GM15510 (cell line): ENCODE measurements at regions not wholly inside any gene's neighbourhood (a gene's known extent, or its start where the extent isn't known, plus 50 kb on each side); places are given as distances from the start of the nearest gene placed in this dataset.

Experiments
- POLR2A ChIP-seq: IDR thresholded peaks from 3 replicates; pipeline ENCODE4 v1.6.1; 2011; ENCODE audit warnings: borderline replicate concordance; ENCODE audit not compliant: insufficient read length; ENCODE audit errors: extremely low read depth

- TF ChIP-seq POLR2A: no peak
Observed at GRCh38 chr19:28543244-28543776, 669.6 kb downstream of the UQCRFS1 start.

DNA sequence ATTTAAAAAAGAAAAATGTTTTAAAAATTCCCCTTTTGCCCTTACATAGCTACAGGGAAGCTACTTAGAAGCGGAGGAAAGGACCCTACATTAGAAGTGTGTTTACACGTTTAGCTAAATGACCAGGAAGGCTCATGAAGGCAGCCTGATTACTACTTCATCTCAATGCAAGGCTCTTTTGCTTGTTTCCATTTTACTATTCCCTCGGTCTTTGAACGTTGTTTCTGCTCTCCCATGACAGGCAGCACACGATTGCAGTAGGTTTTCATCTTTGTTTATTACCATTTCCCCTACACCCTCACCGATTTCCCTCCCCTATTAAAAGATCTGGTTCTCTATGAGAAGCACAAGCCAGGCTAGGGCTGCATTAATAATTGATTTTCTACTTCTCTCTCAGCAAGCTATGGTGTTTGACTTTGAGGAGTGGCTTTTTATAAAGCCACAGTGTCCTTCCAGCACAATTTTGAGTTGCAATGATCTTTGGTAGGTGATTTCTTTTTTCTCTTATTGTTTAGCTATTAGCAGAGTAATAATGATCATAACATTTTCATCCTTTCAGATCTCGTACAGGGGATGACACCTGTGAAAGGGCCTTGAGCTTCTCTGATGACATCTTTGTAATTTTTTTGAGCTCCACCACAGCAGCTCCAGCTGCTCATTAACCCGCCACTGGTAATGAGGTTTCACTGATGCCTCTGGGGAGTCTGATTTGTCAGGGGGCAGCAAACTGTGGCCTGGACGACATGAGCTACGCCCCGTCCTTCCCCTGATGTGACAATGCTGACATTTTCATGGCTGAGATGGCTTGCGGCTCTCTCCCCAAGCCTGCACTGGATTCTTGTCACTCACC is 670.3 kb downstream of the UQCRFS1 start:
- TF ChIP-seq POLR2A: no peak

DNA sequence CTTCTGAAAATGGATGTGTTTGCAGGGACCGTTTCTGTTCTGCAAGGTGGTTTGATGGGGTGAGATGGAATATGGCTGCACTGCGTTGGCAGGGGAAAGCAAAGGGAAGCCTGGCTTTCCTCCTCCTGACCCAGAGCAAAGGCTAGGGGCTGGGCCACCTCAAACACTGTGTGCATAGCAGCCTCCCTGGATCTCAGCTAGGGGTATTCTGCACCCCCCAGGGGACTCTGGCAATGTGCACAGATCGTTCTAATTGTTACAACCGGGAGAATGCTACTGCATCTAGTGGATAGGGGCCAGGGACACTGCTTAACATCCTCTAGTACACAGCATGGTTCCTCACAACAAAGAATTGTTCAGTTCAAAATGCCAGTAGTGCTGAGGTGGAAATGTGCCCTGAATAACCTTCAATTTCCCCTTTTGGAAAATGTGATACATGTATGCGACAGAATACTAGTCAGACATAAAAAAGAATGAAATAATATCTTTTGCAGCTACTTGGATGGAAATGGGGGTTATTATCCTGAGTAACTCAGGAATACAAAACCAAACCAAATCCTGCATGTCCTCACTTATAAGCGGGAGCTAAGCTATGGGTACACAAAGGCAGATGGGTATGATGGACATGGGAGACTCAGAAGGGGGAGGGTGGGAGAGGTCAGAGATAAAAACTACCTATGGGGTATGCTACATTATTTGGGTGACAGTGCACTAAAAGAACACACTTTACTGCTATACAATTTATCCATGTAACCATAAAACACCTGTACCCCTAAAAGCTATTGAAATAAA is 671.2 kb downstream of the UQCRFS1 start:
- no peak for TF ChIP-seq POLR2A

DNA sequence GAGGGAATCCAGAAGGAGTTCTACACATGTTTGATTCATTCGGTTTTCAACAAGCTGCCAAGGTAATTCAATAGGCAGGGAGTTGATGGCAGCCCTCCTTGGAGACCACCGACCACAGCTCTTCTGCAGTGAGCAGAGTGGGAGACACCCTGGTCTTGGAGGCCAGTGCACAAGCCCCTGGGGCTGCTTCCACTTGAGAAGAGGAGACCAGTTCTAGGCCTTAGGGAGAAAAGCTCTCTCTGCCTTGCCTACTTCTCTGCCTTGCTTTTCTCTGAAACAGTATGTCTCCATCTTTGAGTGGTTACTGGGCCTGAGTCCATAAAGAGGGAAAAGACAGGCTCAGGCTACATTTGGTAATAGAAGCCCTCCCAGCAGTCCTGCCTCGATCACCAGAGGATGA is 671.9 kb downstream of the UQCRFS1 start:
- no peak for TF ChIP-seq POLR2A

DNA sequence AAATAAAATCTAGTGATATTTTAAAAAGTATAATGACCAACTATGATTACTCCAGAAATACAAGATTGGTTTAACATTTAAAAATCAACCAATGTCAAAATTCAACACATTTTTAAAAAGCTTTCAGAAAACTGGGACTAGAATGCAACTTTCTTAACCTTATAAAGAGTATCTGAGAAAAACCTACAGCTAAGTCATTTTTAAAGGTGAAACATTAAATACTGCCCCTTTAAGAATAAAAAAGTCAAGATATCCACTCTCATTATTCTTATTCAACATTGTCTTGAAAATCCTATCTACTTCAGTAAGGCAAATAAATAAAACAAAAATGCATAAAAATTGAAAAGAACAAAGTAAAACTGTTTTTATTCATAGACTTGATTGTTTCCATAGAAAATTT is 673.2 kb downstream of the UQCRFS1 start:
- no peak for TF ChIP-seq POLR2A

- no peak for TF ChIP-seq POLR2A
Observed at GRCh38 chr19:28537896-28538295, 675.1 kb downstream of the UQCRFS1 start.

- no peak for TF ChIP-seq POLR2A
Observed at GRCh38 chr19:28537079-28537478, 675.9 kb downstream of the UQCRFS1 start.

- no peak for TF ChIP-seq POLR2A
Observed at GRCh38 chr19:28535352-28535775, 677.6 kb downstream of the UQCRFS1 start.

DNA sequence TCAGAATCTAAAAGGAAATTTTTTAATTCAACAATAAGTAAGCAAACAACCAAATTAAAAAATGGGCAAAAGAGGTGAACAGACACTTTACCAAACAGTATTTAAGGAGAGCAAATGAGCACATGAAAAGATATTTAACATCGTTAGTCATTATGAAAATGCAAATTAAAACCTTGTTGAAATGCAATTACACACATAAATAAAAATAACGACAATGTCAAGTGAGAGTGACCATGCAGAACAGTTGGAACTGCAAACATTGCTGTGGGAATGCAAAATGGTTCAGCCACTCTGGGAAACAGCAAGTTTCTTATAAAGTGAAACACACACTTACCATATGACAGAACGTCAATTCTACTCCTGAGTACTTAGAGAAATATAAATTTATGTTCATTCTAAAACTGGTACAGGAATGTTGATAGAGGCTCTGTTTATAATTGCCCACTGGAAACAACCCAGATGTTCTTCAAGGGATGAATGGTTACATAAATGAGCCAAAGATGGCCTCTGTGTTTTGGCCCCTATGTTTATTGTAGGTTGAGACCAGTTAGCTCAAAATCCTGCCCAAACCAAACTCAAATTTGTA is 678.1 kb downstream of the UQCRFS1 start:
- no peak for TF ChIP-seq POLR2A

DNA sequence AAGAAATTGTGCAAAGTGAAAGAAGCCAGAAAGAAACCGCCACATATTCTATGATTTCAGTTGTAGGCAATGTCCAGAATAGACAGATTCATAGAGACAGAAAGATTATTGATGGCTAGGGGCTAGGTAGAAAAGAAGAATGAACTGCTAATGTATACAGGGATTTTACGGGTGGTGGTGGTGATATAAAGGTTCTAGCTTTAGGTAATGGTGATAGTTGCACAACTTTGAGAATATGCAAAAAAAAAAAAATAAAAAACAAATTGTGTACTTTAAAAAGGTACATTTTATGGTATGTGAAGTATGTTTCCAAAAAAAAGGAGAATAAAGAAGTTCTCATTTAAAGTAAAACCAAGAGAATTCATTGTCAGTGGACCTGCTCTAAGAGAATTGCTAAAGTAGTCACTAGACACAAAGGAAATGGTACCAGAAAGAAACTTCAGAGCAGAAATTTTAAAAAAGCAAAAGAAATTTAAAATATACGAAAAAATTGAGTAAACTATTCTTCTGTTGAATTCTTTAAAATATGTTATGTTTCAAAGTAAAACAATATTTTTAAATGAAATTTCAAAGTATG is 680.1 kb downstream of the UQCRFS1 start:
- TF ChIP-seq POLR2A: no peak

GRCh38 chr19:28531979-28532378 is 681.0 kb downstream of the UQCRFS1 start:
- TF ChIP-seq POLR2A: no peak

DNA sequence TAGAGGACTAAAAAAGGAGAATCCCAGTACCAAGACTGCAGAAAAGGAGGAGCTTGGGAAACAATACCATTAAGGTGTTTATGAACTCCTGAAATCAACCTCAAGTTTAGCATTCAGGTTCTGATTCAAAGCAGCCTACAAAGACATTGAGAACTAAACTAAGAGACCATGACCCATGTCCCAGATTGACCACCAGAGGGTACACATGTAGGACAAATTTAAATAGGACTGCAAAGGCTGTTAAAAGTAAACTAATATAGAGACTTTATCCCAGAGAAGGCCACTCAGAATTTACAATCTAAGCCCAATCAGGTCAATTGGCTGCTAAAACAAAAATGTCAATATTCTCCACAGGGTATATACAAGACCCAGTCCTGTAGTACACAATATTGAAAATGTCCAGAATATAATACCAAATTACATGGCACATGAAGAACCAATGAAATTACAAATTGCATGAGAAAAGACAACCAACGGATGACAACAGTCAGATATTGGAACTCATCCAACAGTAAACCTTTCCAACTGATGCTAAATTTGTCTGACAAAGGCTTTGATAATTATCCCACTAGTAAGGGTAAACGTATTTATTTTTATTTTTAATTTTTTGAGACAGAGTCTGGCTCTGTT is 682.4 kb downstream of the UQCRFS1 start:
- no peak for TF ChIP-seq POLR2A

- TF ChIP-seq POLR2A: no peak
Observed at GRCh38 chr19:28526038-28526437, 686.9 kb downstream of the UQCRFS1 start.

DNA sequence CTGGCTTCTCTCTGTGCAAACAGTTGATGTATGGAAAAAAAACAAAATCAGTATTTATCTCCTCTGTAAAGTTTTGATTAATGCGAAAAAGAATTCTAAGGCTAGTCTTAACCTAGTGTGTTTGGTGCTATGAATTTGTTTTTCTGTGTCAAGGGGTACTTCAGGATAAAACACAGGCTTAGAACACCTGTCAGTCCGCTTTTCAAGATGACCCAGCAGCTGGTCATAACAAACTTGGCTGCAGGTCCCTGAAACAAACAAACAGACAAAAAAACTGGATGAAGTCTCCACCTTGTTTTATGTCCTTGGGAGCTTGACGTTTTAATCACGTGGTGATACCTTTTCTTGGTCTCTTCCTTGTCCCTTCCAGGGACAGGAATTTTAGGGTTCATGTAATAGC is 689.3 kb downstream of the UQCRFS1 start:
- TF ChIP-seq POLR2A: no peak

GRCh38 chr19:28522545-28522922 is 690.4 kb downstream of the UQCRFS1 start:
- TF ChIP-seq POLR2A: no peak
